SK-N-SH (cell line): ENCODE measurements at regions not wholly inside any gene's neighbourhood (a gene's known extent, or its start where the extent isn't known, plus 50 kb on each side); places are given as distances from the start of the nearest gene placed in this dataset.

ENCODE experiments used
- CTCF ChIA-PET: fragments of 300-600, 350-600 bp; formaldehyde crosslinking; extraction: SDS; loops from one replicate; lab custom pipeline; 2021; lab: Yijun Ruan, JAX
- POLR2A ChIA-PET: fragments of 350-600 bp; sonication (Branson Sonifier 250); formaldehyde crosslinking; extraction: SDS; loops from one replicate; lab custom pipeline; 2020; ENCODE audit warnings: antibody characterized with exemption, inconsistent platforms; lab: Yijun Ruan, JAX
- DNase-seq: peaks from one replicate; pipeline ENCODE4 v3.0.0; 2012
- H2AFZ ChIP-seq: fragments of 200-600 bp; sonication (generic); 2 replicates; pipeline ENCODE4 v1.8.1; 2016; ENCODE audit warnings: antibody characterized with exemption, mild to moderate bottlenecking, low read depth
- H3F3A ChIP-seq: fragments of 200-600 bp; sonication (generic); replicated peaks from 2 replicates; pipeline ENCODE3; 2016; ENCODE audit warnings: antibody characterized with exemption, mild to moderate bottlenecking; ENCODE audit not compliant: insufficient read depth
- H3K27ac ChIP-seq, 2 experiments: fragments of 200-500 bp in 1 of 2; fragments of 200-600 bp in 1 of 2; sonication (Bioruptor generic) in 1 of 2; sonication (generic), shearing (Covaris generic) in 1 of 2; 2 replicates each; pipeline versions ENCODE4 v1.5.1 to v1.6.1; 2014 to 2016; ENCODE audit warnings: low read depth in 2 of 2, inconsistent platforms in 1 of 2, low read length in 1 of 2, mild to moderate bottlenecking in 1 of 2, mixed read lengths in 1 of 2
- H3K27me3 ChIP-seq: fragments of 200-600 bp; sonication (generic), shearing (Covaris generic); 2 replicates; pipeline ENCODE4 v1.6.1; 2016; ENCODE audit warnings: mixed run types; ENCODE audit not compliant: insufficient read depth
- H3K36me3 ChIP-seq, 2 experiments: fragments of 200-500 bp in 1 of 2; fragments of 200-600 bp in 1 of 2; sonication (Bioruptor generic) in 1 of 2; sonication (generic) in 1 of 2; replicated peaks in 1 of 2; 2 replicates each; pipeline versions ENCODE3 to v1.5.1; 2014 to 2016; ENCODE audit warnings: low read length in 1 of 2, mild to moderate bottlenecking in 1 of 2; ENCODE audit not compliant: insufficient read depth in 2 of 2, control insufficient read depth in 1 of 2
- H3K4me1 ChIP-seq, 2 experiments: fragments of 200-500 bp in 1 of 2; fragments of 200-600 bp in 1 of 2; sonication (Bioruptor generic) in 1 of 2; sonication (generic), shearing (Covaris generic) in 1 of 2; 2 replicates each; pipeline versions ENCODE4 v1.5.1 to v1.6.1; 2014 to 2016; ENCODE audit warnings: low read depth in 1 of 2, low read length in 1 of 2, mixed run types in 1 of 2; ENCODE audit not compliant: insufficient read depth in 2 of 2, control insufficient read depth in 1 of 2
- H3K4me2 ChIP-seq: fragments of 200-600 bp; sonication (generic), shearing (Covaris generic); 2 replicates; pipeline ENCODE4 v1.6.1; 2017; ENCODE audit warnings: mixed run types
- H3K4me3 ChIP-seq, 2 experiments: fragments of 200-500 bp in 1 of 2; fragments of 200-600 bp in 1 of 2; sonication (Bioruptor generic) in 1 of 2; sonication (generic), shearing (Covaris generic) in 1 of 2; 2 replicates each; pipeline versions ENCODE4 v1.5.1 to v1.8.1; 2014 to 2016; ENCODE audit warnings: low read depth in 2 of 2, inconsistent platforms in 1 of 2, low read length in 1 of 2, mild to moderate bottlenecking in 1 of 2, mixed read lengths in 1 of 2, moderate library complexity in 1 of 2
- H3K79me2 ChIP-seq: fragments of 200-600 bp; sonication (generic); 2 replicates; pipeline ENCODE4 v1.8.1; 2017; ENCODE audit warnings: mild to moderate bottlenecking; ENCODE audit not compliant: insufficient read depth
- H3K9ac ChIP-seq: fragments of 200-600 bp; sonication (generic); 2 replicates; pipeline ENCODE4 v1.6.1; 2017; ENCODE audit warnings: mixed run types
- H3K9me2 ChIP-seq: fragments of 200-600 bp; sonication (generic); 2 replicates; pipeline ENCODE4 v1.6.1; 2017; ENCODE audit warnings: mixed run types
- H3K9me3 ChIP-seq: fragments of 200-600 bp; sonication (generic); 2 replicates; pipeline ENCODE4 v1.6.1; 2017; ENCODE audit warnings: mixed run types, mild to moderate bottlenecking, moderate library complexity
- H4K20me1 ChIP-seq: fragments of 200-600 bp; sonication (generic); 2 replicates; pipeline ENCODE4 v1.6.1; 2017; ENCODE audit warnings: mild to moderate bottlenecking, mixed run types; ENCODE audit not compliant: insufficient read depth
- CTCF ChIP-seq: fragments of 200-600 bp; sonication (generic); IDR thresholded peaks from 2 replicates; pipeline ENCODE4 v1.6.1; 2017; ENCODE audit warnings: antibody characterized with exemption, mild to moderate bottlenecking, moderate library complexity
- IRF3 ChIP-seq: fragments of 150-350 bp; IDR thresholded peaks from 2 replicates; pipeline ENCODE4 v1.6.1; 2016; ENCODE audit warnings: mild to moderate bottlenecking, low read depth, low read length
- MAX ChIP-seq: IDR thresholded peaks from 2 replicates; pipeline ENCODE4 v1.4.0; 2012; ENCODE audit warnings: low read depth
- MEF2A ChIP-seq: IDR thresholded peaks from 2 replicates; pipeline ENCODE4 v1.4.0; 2012; ENCODE audit warnings: low read depth, borderline replicate concordance
- RXRA ChIP-seq: IDR thresholded peaks from 2 replicates; pipeline ENCODE4 v1.4.0; 2012; ENCODE audit warnings: low read depth, mild to moderate bottlenecking, borderline replicate concordance
- SMC3 ChIP-seq: IDR thresholded peaks from 2 replicates; pipeline ENCODE4 v1.6.1; 2012; ENCODE audit warnings: low read depth, low read length, improper control_type of control experiment
- TAF1 ChIP-seq: IDR thresholded peaks from 2 replicates; pipeline ENCODE4 v1.6.1; 2012; ENCODE audit warnings: low read depth, mild to moderate bottlenecking, low read length, moderate library complexity, borderline replicate concordance
- WGBS: methylation state at CpG from one replicate; pipeline ENCODE4 v1.1.6; 2017; ENCODE audit warnings: low lambda C conversion rate; 5-methylcytosine and 5-hydroxymethylcytosine counted together
- TF ChIP-seq, protein P1 (sequence below): IDR thresholded peaks from 2 replicates; pipeline ENCODE4; 2012

- Histone ChIP-seq H3K4me1 (peaks cover 7 to 23% of the 10 kb centered on the region in 2 experiments), H2AFZ (no peak overlapping the region)
- POLR2A ChIA-PET: no interaction called here
These were observed 104.9 kb downstream of the TRIB2 start for GRCh38 chr2:12821656-12822055.

More at GRCh38 chr2:12821656-12822055, 104.9 kb downstream of the TRIB2 start:
- no peaks in the 10 kb centered on the region for H4K20me1 ChIP-seq
- H3K4me2 ChIP-seq: no peak overlapping the region
- no peaks in the 10 kb centered on the region for H3K36me3 ChIP-seq
- H3K27me3 ChIP-seq: no peaks in the 10 kb centered on the region
- no peak for DNase-seq
- no peaks in the 10 kb centered on the region for H3K9me2 ChIP-seq
- no peak overlapping the region for H3K9ac ChIP-seq
- no peaks in the 10 kb centered on the region for H3K9me3 ChIP-seq
- H3K79me2 ChIP-seq: no peaks in the 10 kb centered on the region
- WGBS: 80% methylated on average over 1 of the region's 1 CpG
- TF ChIP-seq TAF1: no peak
- TF ChIP-seq RXRA: no peak
- no peak for TF ChIP-seq CTCF
- TF ChIP-seq, protein P1, sequence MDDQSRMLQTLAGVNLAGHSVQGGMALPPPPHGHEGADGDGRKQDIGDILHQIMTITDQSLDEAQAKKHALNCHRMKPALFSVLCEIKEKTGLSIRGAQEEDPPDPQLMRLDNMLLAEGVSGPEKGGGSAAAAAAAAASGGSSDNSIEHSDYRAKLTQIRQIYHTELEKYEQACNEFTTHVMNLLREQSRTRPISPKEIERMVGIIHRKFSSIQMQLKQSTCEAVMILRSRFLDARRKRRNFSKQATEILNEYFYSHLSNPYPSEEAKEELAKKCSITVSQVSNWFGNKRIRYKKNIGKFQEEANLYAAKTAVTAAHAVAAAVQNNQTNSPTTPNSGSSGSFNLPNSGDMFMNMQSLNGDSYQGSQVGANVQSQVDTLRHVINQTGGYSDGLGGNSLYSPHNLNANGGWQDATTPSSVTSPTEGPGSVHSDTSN: no peak
- TF ChIP-seq SMC3: no peak
- no peak for TF ChIP-seq MAX
- TF ChIP-seq IRF3: no peak
- no peak for TF ChIP-seq MEF2A
- no peak overlapping the region for H3K4me3 ChIP-seq
- CTCF ChIA-PET: no interaction called here
- H3K27ac ChIP-seq: no peak overlapping the region
- peaks cover 17% of the 10 kb centered on the region for H3F3A ChIP-seq
